Rectal smooth muscle tissue (tissue), 1 donor: ENCODE measurements at regions not wholly inside any gene's neighbourhood (a gene's known extent, or its start where the extent isn't known, plus 50 kb on each side); places are given as distances from the start of the nearest gene placed in this dataset.
"Not testable (repeated sequence)": the region's sequence is repeated elsewhere in the genome, so short reads cannot be mapped to it uniquely, and the experiment has no call there.

ENCODE experiments used
- H3K27ac ChIP-seq: one replicate; pipeline ENCODE4 v1.7.0; 2013; ENCODE audit warnings: low read depth, low read length, inconsistent platforms
- H3K27me3 ChIP-seq: one replicate; pipeline ENCODE4 v1.7.0; 2013; ENCODE audit warnings: low read length; ENCODE audit not compliant: control insufficient read depth, insufficient read depth
- H3K36me3 ChIP-seq: one replicate; pipeline ENCODE4 v1.7.0; 2013; ENCODE audit warnings: low read length; ENCODE audit not compliant: control insufficient read depth, insufficient read depth
- H3K4me1 ChIP-seq: one replicate; pipeline ENCODE4 v1.7.0; 2013; ENCODE audit warnings: low read length; ENCODE audit not compliant: control insufficient read depth, insufficient read depth
- H3K4me3 ChIP-seq: one replicate; pipeline ENCODE4 v1.7.0; 2013; ENCODE audit warnings: low read length
- H3K9ac ChIP-seq: one replicate; pipeline ENCODE4 v1.7.0; 2013; ENCODE audit warnings: low read length

GRCh38 chrX:67213686-67214085 is 330.1 kb upstream of the AR start:
- H3K27me3 ChIP-seq, H3K27ac ChIP-seq, H3K36me3 ChIP-seq, H3K9ac ChIP-seq, H3K4me1 ChIP-seq, H3K4me3 ChIP-seq: not testable (repeated sequence)

DNA sequence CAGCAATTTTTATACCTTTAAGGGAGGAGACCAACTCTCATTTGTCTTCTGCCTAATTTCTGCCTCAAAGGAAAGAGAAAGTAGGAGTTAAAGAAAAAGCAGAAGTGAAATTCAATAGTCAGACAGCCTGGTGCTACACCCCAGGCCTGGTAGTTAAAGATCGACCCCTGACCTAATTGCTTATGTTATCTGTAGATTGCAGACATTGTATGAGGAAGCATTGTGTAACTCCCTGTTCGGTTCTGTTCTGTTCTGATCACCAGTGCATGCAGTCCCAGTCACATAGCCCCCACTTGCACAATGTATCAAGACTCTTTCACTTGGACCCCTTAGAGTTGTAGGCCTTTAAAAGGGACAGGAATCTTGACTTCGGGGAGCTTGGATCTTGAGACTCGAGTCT is 335.9 kb upstream of the AR start:
- Histone ChIP-seq H3K27ac (no peak overlapping the region), H3K9ac (no peak overlapping the region), H3K27me3 (no peaks in the 10 kb centered on the region), H3K4me3 (no peak overlapping the region), H3K36me3 (no peaks in the 10 kb centered on the region), H3K4me1 (no peaks in the 10 kb centered on the region)

DNA sequence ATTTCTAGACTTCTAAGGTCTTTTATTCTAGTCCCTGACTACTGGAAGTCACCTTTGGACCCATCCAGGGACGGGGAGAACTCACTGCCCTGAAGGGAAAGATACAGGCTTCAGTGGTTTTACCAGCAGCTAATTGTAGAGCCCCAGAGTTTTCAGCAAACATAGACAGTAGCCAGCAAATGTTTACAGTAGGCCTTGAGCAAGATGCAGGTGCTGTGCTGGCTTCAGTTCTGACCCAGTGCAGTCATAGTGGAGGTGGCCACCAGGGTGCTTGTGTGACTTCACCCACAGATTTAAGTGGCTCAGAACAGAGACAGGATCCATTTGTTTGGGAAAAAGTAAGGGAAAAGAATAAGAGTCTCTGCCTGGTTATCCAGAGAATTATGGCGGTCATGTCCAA is 384.4 kb upstream of the AR start:
- H3K9ac ChIP-seq: no peak overlapping the region
- no peaks in the 10 kb centered on the region for H3K27me3 ChIP-seq
- H3K36me3 ChIP-seq: no peaks in the 10 kb centered on the region
- H3K4me1 ChIP-seq: no peaks in the 10 kb centered on the region
- no peak overlapping the region for H3K27ac ChIP-seq
- no peak overlapping the region for H3K4me3 ChIP-seq

- no peak overlapping the region for H3K9ac ChIP-seq
- no peak overlapping the region for H3K27ac ChIP-seq
- no peaks in the 10 kb centered on the region for H3K27me3 ChIP-seq
- no peaks in the 10 kb centered on the region for H3K36me3 ChIP-seq
- H3K4me3 ChIP-seq: no peak overlapping the region
- H3K4me1 ChIP-seq: no peaks in the 10 kb centered on the region
Observed at GRCh38 chrX:67114635-67115034, 429.2 kb upstream of the AR start.

- Histone ChIP-seq H3K9ac (no peak overlapping the region), H3K4me3 (no peak overlapping the region), H3K27ac (no peak overlapping the region), H3K27me3 (no peaks in the 10 kb centered on the region), H3K36me3 (no peaks in the 10 kb centered on the region), H3K4me1 (no peaks in the 10 kb centered on the region)
Observed at GRCh38 chrX:67105758-67106116, 438.1 kb upstream of the AR start.

GRCh38 chrX:67104982-67105757 is 438.7 kb upstream of the AR start:
- no peaks in the 10 kb centered on the region for H3K27me3 ChIP-seq
- no peaks in the 10 kb centered on the region for H3K36me3 ChIP-seq
- H3K4me1 ChIP-seq: no peaks in the 10 kb centered on the region
- no peak overlapping the region for H3K9ac ChIP-seq
- H3K27ac ChIP-seq: no peak overlapping the region
- H3K4me3 ChIP-seq: no peak overlapping the region

GRCh38 chrX:67100031-67100884 is 443.6 kb upstream of the AR start:
- Histone ChIP-seq H3K4me1 (no peaks in the 10 kb centered on the region), H3K36me3 (no peaks in the 10 kb centered on the region), H3K27ac (no peak overlapping the region), H3K9ac (no peak overlapping the region), H3K4me3 (no peak overlapping the region), H3K27me3 (no peaks in the 10 kb centered on the region)

DNA sequence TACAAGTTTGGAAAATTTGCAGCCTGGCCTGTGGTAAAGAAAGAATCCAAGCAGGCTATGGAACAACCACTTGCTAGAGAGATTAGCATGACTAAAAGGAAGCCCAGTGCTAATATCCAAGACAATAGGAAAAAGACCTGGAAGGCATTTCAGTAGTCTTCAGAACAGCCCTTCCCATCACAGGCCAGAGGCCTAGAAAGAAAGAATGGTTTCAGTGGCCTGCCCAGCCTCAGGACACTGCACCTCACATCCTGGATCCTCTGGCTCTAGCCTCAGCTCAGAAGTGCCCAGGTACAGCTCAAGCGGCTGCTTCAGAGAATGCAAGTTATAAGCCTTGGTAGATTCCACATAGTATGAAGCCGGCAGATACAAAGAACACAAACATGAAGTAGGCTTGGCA is 449.8 kb upstream of the AR start:
- Histone ChIP-seq H3K9ac (no peak overlapping the region), H3K4me1 (no peaks in the 10 kb centered on the region), H3K27me3 (no peaks in the 10 kb centered on the region), H3K4me3 (no peak overlapping the region), H3K36me3 (no peaks in the 10 kb centered on the region), H3K27ac (no peak overlapping the region)

GRCh38 chrX:67050760-67051159 is 411.9 kb upstream of the EDA2R start:
- no peak overlapping the region for H3K9ac ChIP-seq
- H3K4me3 ChIP-seq: no peak overlapping the region
- no peaks in the 10 kb centered on the region for H3K4me1 ChIP-seq
- no peaks in the 10 kb centered on the region for H3K27me3 ChIP-seq
- H3K36me3 ChIP-seq: no peaks in the 10 kb centered on the region
- H3K27ac ChIP-seq: no peak overlapping the region

- H3K27ac ChIP-seq: no peak overlapping the region
- H3K4me1 ChIP-seq: no peaks in the 10 kb centered on the region
- H3K27me3 ChIP-seq: no peaks in the 10 kb centered on the region
- no peak overlapping the region for H3K9ac ChIP-seq
- no peaks in the 10 kb centered on the region for H3K36me3 ChIP-seq
- H3K4me3 ChIP-seq: no peak overlapping the region
Observed at GRCh38 chrX:67044866-67045265, 406.0 kb upstream of the EDA2R start.

DNA sequence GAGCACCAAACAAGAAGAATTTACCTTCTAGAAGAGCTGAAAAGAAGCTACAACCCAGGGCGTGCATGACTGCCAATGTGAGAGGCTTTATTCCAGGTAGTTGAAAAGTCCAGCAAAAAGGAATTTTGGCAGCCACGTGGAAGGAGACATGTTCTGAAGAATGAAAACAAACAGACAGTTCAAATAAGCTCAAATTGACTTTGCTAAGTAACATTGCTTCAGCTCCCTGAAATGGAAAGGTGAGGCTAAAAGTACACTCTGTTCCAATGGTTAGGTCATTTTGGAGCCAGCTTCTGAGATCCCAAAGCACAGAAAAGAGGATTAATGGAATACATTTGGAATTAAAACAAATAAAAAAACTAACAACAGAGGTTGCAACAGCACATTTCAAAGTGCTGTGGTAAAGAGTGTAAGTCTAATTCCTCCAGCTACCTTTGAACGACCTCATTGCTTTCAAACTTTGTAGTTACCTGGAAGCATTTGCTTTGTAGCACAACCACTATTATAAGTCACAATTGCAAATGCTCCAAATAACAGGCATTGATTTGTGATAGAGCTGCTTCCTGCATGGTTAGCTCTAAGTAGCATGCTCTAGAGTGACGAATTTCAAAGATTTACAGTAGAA is 405.3 kb upstream of the EDA2R start:
- Histone ChIP-seq H3K4me1 (no peaks in the 10 kb centered on the region), H3K4me3 (no peak overlapping the region), H3K9ac (no peak overlapping the region), H3K27me3 (no peaks in the 10 kb centered on the region), H3K36me3 (no peaks in the 10 kb centered on the region), H3K27ac (no peak overlapping the region)

DNA sequence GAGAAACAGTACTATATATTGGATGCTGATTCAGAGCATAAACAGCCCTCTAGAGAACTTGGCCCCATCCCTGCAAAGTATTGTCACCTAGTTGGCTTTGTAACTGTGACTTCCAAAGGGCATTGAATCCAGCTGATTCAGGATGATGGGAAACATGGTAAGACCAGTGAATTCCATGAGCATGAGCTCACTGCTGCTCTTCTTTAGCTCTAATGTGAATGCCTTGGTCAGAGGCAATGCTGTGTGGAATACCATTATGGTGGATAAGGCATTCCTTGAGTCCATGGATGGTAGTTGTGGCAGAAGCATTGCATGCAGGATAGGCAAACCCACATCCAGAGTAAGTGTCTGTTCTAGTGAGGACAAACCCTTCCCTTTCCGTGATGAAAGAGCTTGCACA is 365.6 kb upstream of the EDA2R start:
- H3K9ac ChIP-seq: no peak overlapping the region
- no peaks in the 10 kb centered on the region for H3K27me3 ChIP-seq
- no peaks in the 10 kb centered on the region for H3K36me3 ChIP-seq
- H3K27ac ChIP-seq: no peak overlapping the region
- no peaks in the 10 kb centered on the region for H3K4me1 ChIP-seq
- no peak overlapping the region for H3K4me3 ChIP-seq
